ENCODE measurements at regions not wholly inside any gene's neighbourhood (a gene's known extent, or its start where the extent isn't known, plus 50 kb on each side); places are given as distances from the start of the nearest gene placed in this dataset.

- DNase-seq (ENCODE audit: extremely low read depth, insufficient read length) = no peak
- H3K27me3 ChIP-seq (replicated peaks; ENCODE audit: control insufficient read depth, insufficient read depth, low read length) = no peaks in the 10 kb centered on the region
- H3K4me3 ChIP-seq (replicated peaks; ENCODE audit: low read depth, low read length) = no peak overlapping the region
- H3K36me3 ChIP-seq (ENCODE audit: control insufficient read depth, insufficient read depth, low read length) = no peaks in the 10 kb centered on the region
- TF ChIP-seq CTCF (IDR thresholded peaks at IDR 0.05; ENCODE audit: insufficient read depth, low read length, poor library complexity, severe bottlenecking) = no peak
These were observed 133.1 kb upstream of the CRIM1 start for GRCh38 chr2:36222485-36222884.

GRCh38 chr2:36214691-36215090 is 140.9 kb upstream of the CRIM1 start:
- H3K36me3 ChIP-seq (ENCODE audit: control insufficient read depth, insufficient read depth, low read length) = no peaks in the 10 kb centered on the region
- no peak for DNase-seq (ENCODE audit: extremely low read depth, insufficient read length)
- H3K4me3 ChIP-seq (replicated peaks; ENCODE audit: low read depth, low read length) = no peak overlapping the region
- no peak for TF ChIP-seq CTCF (IDR thresholded peaks at IDR 0.05; ENCODE audit: insufficient read depth, low read length, poor library complexity, severe bottlenecking)
- H3K27me3 ChIP-seq (replicated peaks; ENCODE audit: control insufficient read depth, insufficient read depth, low read length) = no peaks in the 10 kb centered on the region

- no peaks in the 10 kb centered on the region for H3K36me3 ChIP-seq (ENCODE audit: control insufficient read depth, insufficient read depth, low read length)
- DNase-seq (ENCODE audit: extremely low read depth, insufficient read length) = no peak
- H3K27me3 ChIP-seq (replicated peaks; ENCODE audit: control insufficient read depth, insufficient read depth, low read length) = no peaks in the 10 kb centered on the region
- no peak overlapping the region for H3K4me3 ChIP-seq (replicated peaks; ENCODE audit: low read depth, low read length)
- TF ChIP-seq CTCF (IDR thresholded peaks at IDR 0.05; ENCODE audit: insufficient read depth, low read length, poor library complexity, severe bottlenecking) = no peak
These were observed 152.2 kb upstream of the CRIM1 start for GRCh38 chr2:36203366-36203765.

- no peaks in the 10 kb centered on the region for H3K36me3 ChIP-seq (ENCODE audit: control insufficient read depth, insufficient read depth, low read length)
- H3K4me3 ChIP-seq (replicated peaks; ENCODE audit: low read depth, low read length) = no peak overlapping the region
- no peak for TF ChIP-seq CTCF (IDR thresholded peaks at IDR 0.05; ENCODE audit: insufficient read depth, low read length, poor library complexity, severe bottlenecking)
- DNase-seq (ENCODE audit: extremely low read depth, insufficient read length) = no peak
- H3K27me3 ChIP-seq (replicated peaks; ENCODE audit: control insufficient read depth, insufficient read depth, low read length) = no peaks in the 10 kb centered on the region
These were observed 158.2 kb upstream of the CRIM1 start for GRCh38 chr2:36197181-36197971.

GRCh38 chr2:36193680-36194079 is 161.9 kb upstream of the CRIM1 start:
- TF ChIP-seq CTCF (IDR thresholded peaks at IDR 0.05; ENCODE audit: insufficient read depth, low read length, poor library complexity, severe bottlenecking) = no peak
- DNase-seq (ENCODE audit: extremely low read depth, insufficient read length) = no peak
- no peak overlapping the region for H3K4me3 ChIP-seq (replicated peaks; ENCODE audit: low read depth, low read length)

More at GRCh38 chr2:36193680-36194079, 161.9 kb upstream of the CRIM1 start:
- H3K36me3 ChIP-seq (ENCODE audit: control insufficient read depth, insufficient read depth, low read length) = no peaks in the 10 kb centered on the region
- no peaks in the 10 kb centered on the region for H3K27me3 ChIP-seq (replicated peaks; ENCODE audit: control insufficient read depth, insufficient read depth, low read length)

All from GM06990 (cell line).